ENCODE measurements at regions not wholly inside any gene's neighbourhood (a gene's known extent, or its start where the extent isn't known, plus 50 kb on each side); places are given as distances from the start of the nearest gene placed in this dataset.
"Not testable (repeated sequence)": the region's sequence is repeated elsewhere in the genome, so short reads cannot be mapped to it uniquely, and the experiment has no call there.

DNA sequence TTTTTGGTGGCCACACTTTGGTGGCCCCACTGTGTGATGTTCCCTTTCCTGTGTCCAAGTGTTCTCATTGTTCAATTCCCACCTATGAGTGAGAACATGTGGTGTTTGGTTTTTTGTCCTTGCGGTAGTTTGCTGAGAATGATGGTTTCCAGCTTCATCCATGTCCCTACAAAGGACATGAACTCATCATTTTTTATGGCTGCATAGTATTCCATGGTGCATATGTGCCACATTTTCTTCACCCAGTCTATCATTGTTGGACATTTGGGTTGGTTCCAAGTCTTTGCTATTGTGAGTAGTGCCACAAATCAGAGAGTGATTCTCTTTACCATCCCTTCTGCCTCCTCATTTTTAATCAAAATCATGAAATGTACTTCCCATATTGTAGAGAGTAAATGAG, 114.0 kb upstream of the NR2F2 start:
- TF ChIP-seq, protein P1, sequence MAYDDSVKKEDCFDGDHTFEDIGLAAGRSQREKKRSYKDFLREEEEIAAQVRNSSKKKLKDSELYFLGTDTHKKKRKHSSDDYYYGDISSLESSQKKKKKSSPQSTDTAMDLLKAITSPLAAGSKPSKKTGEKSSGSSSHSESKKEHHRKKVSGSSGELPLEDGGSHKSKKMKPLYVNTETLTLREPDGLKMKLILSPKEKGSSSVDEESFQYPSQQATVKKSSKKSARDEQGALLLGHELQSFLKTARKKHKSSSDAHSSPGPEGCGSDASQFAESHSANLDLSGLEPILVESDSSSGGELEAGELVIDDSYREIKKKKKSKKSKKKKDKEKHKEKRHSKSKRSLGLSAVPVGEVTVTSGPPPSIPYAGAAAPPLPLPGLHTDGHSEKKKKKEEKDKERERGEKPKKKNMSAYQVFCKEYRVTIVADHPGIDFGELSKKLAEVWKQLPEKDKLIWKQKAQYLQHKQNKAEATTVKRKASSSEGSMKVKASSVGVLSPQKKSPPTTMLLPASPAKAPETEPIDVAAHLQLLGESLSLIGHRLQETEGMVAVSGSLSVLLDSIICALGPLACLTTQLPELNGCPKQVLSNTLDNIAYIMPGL (CRISPR knock-in tag; IDR thresholded peaks at IDR 0.05), result not testable (repeated sequence)
- TF ChIP-seq, protein P2, sequence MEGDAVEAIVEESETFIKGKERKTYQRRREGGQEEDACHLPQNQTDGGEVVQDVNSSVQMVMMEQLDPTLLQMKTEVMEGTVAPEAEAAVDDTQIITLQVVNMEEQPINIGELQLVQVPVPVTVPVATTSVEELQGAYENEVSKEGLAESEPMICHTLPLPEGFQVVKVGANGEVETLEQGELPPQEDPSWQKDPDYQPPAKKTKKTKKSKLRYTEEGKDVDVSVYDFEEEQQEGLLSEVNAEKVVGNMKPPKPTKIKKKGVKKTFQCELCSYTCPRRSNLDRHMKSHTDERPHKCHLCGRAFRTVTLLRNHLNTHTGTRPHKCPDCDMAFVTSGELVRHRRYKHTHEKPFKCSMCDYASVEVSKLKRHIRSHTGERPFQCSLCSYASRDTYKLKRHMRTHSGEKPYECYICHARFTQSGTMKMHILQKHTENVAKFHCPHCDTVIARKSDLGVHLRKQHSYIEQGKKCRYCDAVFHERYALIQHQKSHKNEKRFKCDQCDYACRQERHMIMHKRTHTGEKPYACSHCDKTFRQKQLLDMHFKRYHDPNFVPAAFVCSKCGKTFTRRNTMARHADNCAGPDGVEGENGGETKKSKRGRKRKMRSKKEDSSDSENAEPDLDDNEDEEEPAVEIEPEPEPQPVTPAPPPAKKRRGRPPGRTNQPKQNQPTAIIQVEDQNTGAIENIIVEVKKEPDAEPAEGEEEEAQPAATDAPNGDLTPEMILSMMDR (IDR thresholded peaks at IDR 0.05), result not testable (repeated sequence)
- TF ChIP-seq JAZF1 (CRISPR knock-in tag; IDR thresholded peaks at IDR 0.05), result not testable (repeated sequence)
- TF ChIP-seq, protein P3, sequence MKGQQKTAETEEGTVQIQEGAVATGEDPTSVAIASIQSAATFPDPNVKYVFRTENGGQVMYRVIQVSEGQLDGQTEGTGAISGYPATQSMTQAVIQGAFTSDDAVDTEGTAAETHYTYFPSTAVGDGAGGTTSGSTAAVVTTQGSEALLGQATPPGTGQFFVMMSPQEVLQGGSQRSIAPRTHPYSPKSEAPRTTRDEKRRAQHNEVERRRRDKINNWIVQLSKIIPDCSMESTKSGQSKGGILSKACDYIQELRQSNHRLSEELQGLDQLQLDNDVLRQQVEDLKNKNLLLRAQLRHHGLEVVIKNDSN (CRISPR knock-in tag; IDR thresholded peaks at IDR 0.05), result not testable (repeated sequence)
